NCI-H2081 (cell line): ENCODE measurements at regions not wholly inside any gene's neighbourhood (a gene's known extent, or its start where the extent isn't known, plus 50 kb on each side); places are given as distances from the start of the nearest gene placed in this dataset.
A peak's percentile ranks its signal among the peaks of the same experiment; 100 is the strongest.
"Not testable (repeated sequence)": the region's sequence is repeated elsewhere in the genome, so short reads cannot be mapped to it uniquely, and the experiment has no call there.

Experiments
- DNase-seq, 2 experiments: peaks; one replicate each; lab custom pipeline; 2025; lab: John Stamatoyannopoulos, UW

- no peak for DNase-seq
Measured at GRCh38 chr15:49706805-49707204, 86.0 kb downstream of the DTWD1 start.

- no peak for DNase-seq
Measured at GRCh38 chr15:49707598-49707997, 86.8 kb downstream of the DTWD1 start.

GRCh38 chr15:49709646-49710214 lies 88.9 kb downstream of the DTWD1 start:
- no peak for DNase-seq

- no peak for DNase-seq
Measured at GRCh38 chr15:49712162-49712561, 91.3 kb downstream of the DTWD1 start.

GRCh38 chr15:49712846-49713450 lies 92.1 kb downstream of the DTWD1 start:
- DNase-seq, result no peak

GRCh38 chr15:49715211-49715610 lies 94.4 kb downstream of the DTWD1 start:
- no peak for DNase-seq

- no peak for DNase-seq
Measured at GRCh38 chr15:49715701-49716100, 94.9 kb downstream of the DTWD1 start.

- DNase-seq, result no peak
Measured at GRCh38 chr15:49718234-49718633, 97.4 kb downstream of the DTWD1 start.

- no peak for DNase-seq
Measured at GRCh38 chr15:49718846-49719245, 98.0 kb downstream of the DTWD1 start.

GRCh38 chr15:49720261-49720660 lies 99.4 kb downstream of the DTWD1 start:
- DNase-seq, result no peak

GRCh38 chr15:49721091-49721490 lies 100.2 kb downstream of the DTWD1 start:
- DNase-seq, result no peak

- DNase-seq, result no peak
Measured at GRCh38 chr15:49721621-49722020, 100.8 kb downstream of the DTWD1 start.

- no peak for DNase-seq
Measured at GRCh38 chr15:49723981-49724380, 103.1 kb downstream of the DTWD1 start.

- DNase-seq, result no peak
Measured at GRCh38 chr15:49731187-49732099, 110.6 kb downstream of the DTWD1 start.

- not testable (repeated sequence) for DNase-seq
Measured at GRCh38 chr15:49732109-49732508, 111.3 kb downstream of the DTWD1 start.

GRCh38 chr15:49734089-49734488 lies 113.2 kb downstream of the DTWD1 start:
- DNase-seq, result not testable (repeated sequence)

GRCh38 chr15:49734831-49735508 lies 114.1 kb downstream of the DTWD1 start:
- no peak for DNase-seq

GRCh38 chr15:49737127-49737526 lies 116.3 kb downstream of the DTWD1 start:
- DNase-seq, result no peak

GRCh38 chr15:49741712-49742111 lies 120.9 kb downstream of the DTWD1 start:
- peak; percentile 6 to 26 for DNase-seq

- no peak for DNase-seq
Measured at GRCh38 chr15:49742381-49742780, 121.5 kb downstream of the DTWD1 start.

- no peak for DNase-seq
Measured at GRCh38 chr15:49747340-49747739, 126.5 kb downstream of the DTWD1 start.

GRCh38 chr15:49748791-49749190 lies 127.9 kb downstream of the DTWD1 start:
- DNase-seq, result no peak
